ENCODE measurements at regions not wholly inside any gene's neighbourhood (a gene's known extent, or its start where the extent isn't known, plus 50 kb on each side); places are given as distances from the start of the nearest gene placed in this dataset.
"Not testable (repeated sequence)": the region's sequence is repeated elsewhere in the genome, so short reads cannot be mapped to it uniquely, and the experiment has no call there.

GRCh38 chr9:29230931-29231330 is 1657.7 kb upstream of the C9orf72 start:
- H3K36me3 ChIP-seq, result no peaks in the 10 kb centered on the region
- DNase-seq (no peak), ATAC-seq (no peak)
- TF ChIP-seq, protein P1, sequence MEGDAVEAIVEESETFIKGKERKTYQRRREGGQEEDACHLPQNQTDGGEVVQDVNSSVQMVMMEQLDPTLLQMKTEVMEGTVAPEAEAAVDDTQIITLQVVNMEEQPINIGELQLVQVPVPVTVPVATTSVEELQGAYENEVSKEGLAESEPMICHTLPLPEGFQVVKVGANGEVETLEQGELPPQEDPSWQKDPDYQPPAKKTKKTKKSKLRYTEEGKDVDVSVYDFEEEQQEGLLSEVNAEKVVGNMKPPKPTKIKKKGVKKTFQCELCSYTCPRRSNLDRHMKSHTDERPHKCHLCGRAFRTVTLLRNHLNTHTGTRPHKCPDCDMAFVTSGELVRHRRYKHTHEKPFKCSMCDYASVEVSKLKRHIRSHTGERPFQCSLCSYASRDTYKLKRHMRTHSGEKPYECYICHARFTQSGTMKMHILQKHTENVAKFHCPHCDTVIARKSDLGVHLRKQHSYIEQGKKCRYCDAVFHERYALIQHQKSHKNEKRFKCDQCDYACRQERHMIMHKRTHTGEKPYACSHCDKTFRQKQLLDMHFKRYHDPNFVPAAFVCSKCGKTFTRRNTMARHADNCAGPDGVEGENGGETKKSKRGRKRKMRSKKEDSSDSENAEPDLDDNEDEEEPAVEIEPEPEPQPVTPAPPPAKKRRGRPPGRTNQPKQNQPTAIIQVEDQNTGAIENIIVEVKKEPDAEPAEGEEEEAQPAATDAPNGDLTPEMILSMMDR (IDR thresholded peaks at IDR 0.05), result no peak
- H3K27me3 ChIP-seq, result no peaks in the 10 kb centered on the region
- intact Hi-C loops (cut with DNase I), result no loop called here
- H3K4me1 ChIP-seq, result no peaks in the 10 kb centered on the region
- no peak overlapping the region for H3K4me3 ChIP-seq
- no peaks in the 10 kb centered on the region for H3K9me3 ChIP-seq
- no peak overlapping the region for H3K27ac ChIP-seq

DNA sequence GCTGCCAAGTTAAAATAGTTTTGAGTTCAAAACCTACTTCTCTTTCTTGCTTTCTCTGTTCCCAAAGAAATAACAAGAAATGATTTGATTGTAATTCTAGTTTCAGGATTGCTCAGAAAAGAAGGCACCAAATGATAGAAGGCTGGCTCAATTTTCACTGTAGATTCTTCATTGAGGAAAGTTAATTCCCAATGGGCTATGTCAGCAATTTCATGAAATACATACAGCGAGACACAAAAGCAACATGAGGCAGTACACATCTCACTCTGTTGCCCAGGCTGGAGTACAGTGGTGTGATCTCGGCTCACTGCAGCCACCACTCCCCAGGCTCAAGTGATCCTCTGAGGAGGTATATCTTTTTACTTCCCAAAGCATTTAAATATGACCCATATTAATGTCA is 1659.9 kb upstream of the C9orf72 start:
- Histone ChIP-seq H3K27me3 (no peaks in the 10 kb centered on the region), H3K4me1 (no peaks in the 10 kb centered on the region)
- no peak for ATAC-seq

GRCh38 chr9:29241320-29241719 is 1668.0 kb upstream of the C9orf72 start:
- intact Hi-C loops (cut with DNase I), result no loop called here
- Histone ChIP-seq H3K27ac (no peak overlapping the region), H3K27me3 (no peaks in the 10 kb centered on the region), H3K9me3 (no peaks in the 10 kb centered on the region), H3K4me3 (no peak overlapping the region), H3K36me3 (no peaks in the 10 kb centered on the region), H3K4me1 (no peaks in the 10 kb centered on the region)
- ATAC-seq (no peak), DNase-seq (no peak)
- TF ChIP-seq, protein P1 (IDR thresholded peaks at IDR 0.05), result no peak

More for the DNA sequence above, 1659.9 kb upstream of the C9orf72 start:
- Histone ChIP-seq H3K4me3 (no peak overlapping the region), H3K9me3 (no peaks in the 10 kb centered on the region), H3K36me3 (no peaks in the 10 kb centered on the region), H3K27ac (no peak overlapping the region)
- TF ChIP-seq, protein P1 (IDR thresholded peaks at IDR 0.05), result no peak
- DNase-seq, result no peak
- intact Hi-C loops (cut with DNase I), result no loop called here

DNA sequence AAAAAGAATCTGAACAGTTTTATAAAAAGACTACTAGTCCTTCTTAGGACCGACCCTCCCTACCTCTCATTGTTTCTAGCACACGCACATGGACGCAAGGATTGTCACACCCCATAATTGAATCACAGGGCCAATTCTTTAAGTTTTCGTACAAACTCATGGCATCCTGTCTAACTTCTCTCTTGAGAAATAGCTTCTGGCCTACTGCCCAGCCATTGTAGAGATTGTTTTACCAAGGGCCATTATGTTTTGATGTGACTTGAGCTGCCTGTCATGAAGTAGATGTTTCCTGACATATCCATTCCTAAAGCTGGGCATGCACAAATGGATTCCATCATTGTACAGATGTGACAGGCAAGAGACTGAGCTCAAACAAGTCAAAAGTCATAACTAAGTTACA is 1672.1 kb upstream of the C9orf72 start:
- Histone ChIP-seq H3K9me3 (no peaks in the 10 kb centered on the region), H3K27me3 (no peaks in the 10 kb centered on the region), H3K4me3 (no peak overlapping the region), H3K36me3 (no peaks in the 10 kb centered on the region), H3K27ac (no peak overlapping the region), H3K4me1 (no peaks in the 10 kb centered on the region)
- ATAC-seq (no peak), DNase-seq (no peak)
- TF ChIP-seq, protein P1 (IDR thresholded peaks at IDR 0.05), result no peak
- intact Hi-C loops (cut with DNase I), result no loop called here

- H3K27me3 ChIP-seq; H3K9me3 ChIP-seq; H3K27ac ChIP-seq; H3K4me3 ChIP-seq; H3K4me1 ChIP-seq; H3K36me3 ChIP-seq; DNase-seq; ATAC-seq; intact Hi-C loops (cut with DNase I): not testable (repeated sequence)
Measured at GRCh38 chr9:29270400-29270799, 1697.1 kb upstream of the C9orf72 start.

DNA sequence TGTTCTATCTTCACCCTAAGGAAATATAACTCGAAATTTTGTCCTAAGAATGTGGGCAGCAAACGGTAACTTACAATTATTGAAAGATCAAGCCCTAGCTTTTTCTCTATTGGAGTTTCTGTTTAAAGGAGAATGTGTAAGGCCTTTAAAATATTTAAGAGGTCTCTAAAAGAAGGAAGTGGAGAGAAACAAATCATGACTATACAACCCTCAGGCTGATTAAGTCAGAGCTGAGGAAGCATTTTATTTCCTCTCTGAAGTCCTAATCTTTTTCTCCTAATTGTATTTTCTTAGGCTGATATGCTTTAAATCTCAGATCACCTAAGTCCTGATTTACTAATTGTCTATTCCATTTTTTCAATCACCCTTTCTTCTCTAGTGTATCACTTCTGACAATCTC is 1708.8 kb upstream of the C9orf72 start:
- Histone ChIP-seq H3K27me3 (no peaks in the 10 kb centered on the region), H3K27ac (no peak overlapping the region), H3K4me1 (no peaks in the 10 kb centered on the region), H3K4me3 (no peak overlapping the region), H3K36me3 (no peaks in the 10 kb centered on the region), H3K9me3 (no peaks in the 10 kb centered on the region)
- ATAC-seq (no peak), DNase-seq (no peak)
- TF ChIP-seq, protein P1 (IDR thresholded peaks at IDR 0.05), result no peak
- intact Hi-C loops (cut with DNase I), result no loop called here
